ENCODE measurements at regions not wholly inside any gene's neighbourhood (a gene's known extent, or its start where the extent isn't known, plus 50 kb on each side); places are given as distances from the start of the nearest gene placed in this dataset.

DNA sequence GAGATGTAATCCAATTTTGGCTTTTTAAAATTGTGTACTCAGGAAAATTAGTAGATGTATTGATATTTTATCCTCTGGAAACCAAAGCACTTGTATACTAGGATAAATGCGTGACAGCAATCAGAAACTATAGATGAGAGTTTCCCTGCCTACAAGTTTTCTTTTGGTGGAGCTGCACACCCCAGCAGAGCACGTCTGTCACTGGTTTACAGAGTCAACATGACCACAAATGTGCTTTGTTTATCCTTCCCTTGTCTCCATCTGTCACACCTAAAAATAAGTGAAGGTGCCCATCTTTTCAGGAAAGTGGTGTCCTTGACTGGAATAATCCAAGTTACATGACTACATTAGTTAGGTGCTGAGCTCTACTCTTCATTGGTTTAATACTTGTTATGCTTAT, 210.4 kb upstream of the DSEL start:
- Mint-ChIP-seq H3K9me3 (peaks cover 2% of the 10 kb centered on the region), H3K4me3 (no peak overlapping the region), H3K27me3 (no peaks in the 10 kb centered on the region), H3K4me1 (ENCODE audit: low read depth) (no peaks in the 10 kb centered on the region), H3K27ac (no peak overlapping the region), H3K36me3 (ENCODE audit: low read depth) (no peaks in the 10 kb centered on the region)
- ATAC-seq (no peak), DNase-seq (no peak)
- POLR2A ChIA-PET: no interaction called here
- intact Hi-C loops (cut with micrococcal nuclease): no loop called here
- CTCF ChIA-PET: no interaction called here
- TF ChIP-seq, protein P1, sequence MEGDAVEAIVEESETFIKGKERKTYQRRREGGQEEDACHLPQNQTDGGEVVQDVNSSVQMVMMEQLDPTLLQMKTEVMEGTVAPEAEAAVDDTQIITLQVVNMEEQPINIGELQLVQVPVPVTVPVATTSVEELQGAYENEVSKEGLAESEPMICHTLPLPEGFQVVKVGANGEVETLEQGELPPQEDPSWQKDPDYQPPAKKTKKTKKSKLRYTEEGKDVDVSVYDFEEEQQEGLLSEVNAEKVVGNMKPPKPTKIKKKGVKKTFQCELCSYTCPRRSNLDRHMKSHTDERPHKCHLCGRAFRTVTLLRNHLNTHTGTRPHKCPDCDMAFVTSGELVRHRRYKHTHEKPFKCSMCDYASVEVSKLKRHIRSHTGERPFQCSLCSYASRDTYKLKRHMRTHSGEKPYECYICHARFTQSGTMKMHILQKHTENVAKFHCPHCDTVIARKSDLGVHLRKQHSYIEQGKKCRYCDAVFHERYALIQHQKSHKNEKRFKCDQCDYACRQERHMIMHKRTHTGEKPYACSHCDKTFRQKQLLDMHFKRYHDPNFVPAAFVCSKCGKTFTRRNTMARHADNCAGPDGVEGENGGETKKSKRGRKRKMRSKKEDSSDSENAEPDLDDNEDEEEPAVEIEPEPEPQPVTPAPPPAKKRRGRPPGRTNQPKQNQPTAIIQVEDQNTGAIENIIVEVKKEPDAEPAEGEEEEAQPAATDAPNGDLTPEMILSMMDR (IDR thresholded peaks at IDR 0.05): no peak

DNA sequence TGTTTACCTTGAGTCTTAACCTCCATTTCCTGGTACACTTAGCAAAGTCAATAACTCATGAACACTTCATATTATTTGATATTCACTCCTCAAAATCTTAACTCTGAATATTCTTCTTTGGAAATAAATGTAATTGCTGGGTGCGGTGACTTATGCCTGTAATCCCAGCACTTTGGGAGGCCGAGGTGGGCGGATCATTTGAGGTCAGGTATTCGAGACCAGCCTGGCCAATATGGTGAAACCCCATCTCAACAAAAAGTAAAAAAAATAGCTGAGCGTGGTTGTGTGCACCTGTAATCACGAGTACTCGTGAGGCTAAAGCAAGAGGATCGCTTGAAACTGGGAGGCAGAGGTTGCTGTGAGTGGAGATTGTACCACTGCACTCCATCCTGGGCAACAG, 201.3 kb upstream of the DSEL start:
- H3K27ac Mint-ChIP-seq: no peak overlapping the region
- H3K27me3 Mint-ChIP-seq: no peaks in the 10 kb centered on the region
- H3K9me3 Mint-ChIP-seq: no peaks in the 10 kb centered on the region
- TF ChIP-seq, protein P1 (IDR thresholded peaks at IDR 0.05): no peak
- ATAC-seq: no peak
- intact Hi-C loops (cut with micrococcal nuclease): no loop called here
- H3K36me3 Mint-ChIP-seq (ENCODE audit: low read depth): no peaks in the 10 kb centered on the region
- POLR2A ChIA-PET: no interaction called here
- no peaks in the 10 kb centered on the region for H3K4me1 Mint-ChIP-seq (ENCODE audit: low read depth)
- CTCF ChIA-PET: no interaction called here
- no peak for DNase-seq
- no peak overlapping the region for H3K4me3 Mint-ChIP-seq

DNA sequence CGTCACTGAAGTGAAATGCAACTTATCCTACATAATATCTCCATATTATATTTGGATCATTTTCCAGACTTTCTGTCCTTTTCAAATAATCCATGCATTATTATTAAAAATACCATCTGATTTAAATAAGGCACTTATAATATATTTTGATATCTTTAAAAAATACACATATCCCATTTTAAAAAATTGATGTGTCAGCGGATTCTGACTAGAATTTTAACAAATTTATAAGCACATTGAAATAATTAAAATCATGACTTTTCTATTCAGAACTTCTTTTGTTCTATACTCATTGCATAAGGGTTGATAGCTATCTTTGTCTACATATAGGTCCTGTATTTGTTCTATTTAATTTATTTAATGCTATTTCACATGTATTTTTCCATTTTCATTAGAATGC, 199.0 kb upstream of the DSEL start:
- DNase-seq (no peak), ATAC-seq (no peak)
- intact Hi-C loops (cut with micrococcal nuclease): no loop called here
- Mint-ChIP-seq H3K4me3 (no peak overlapping the region), H3K9me3 (no peaks in the 10 kb centered on the region), H3K4me1 (ENCODE audit: low read depth) (no peaks in the 10 kb centered on the region), H3K27me3 (no peaks in the 10 kb centered on the region), H3K36me3 (ENCODE audit: low read depth) (no peaks in the 10 kb centered on the region), H3K27ac (no peak overlapping the region)
- TF ChIP-seq, protein P1 (IDR thresholded peaks at IDR 0.05): no peak
- POLR2A ChIA-PET: no interaction called here
- CTCF ChIA-PET: no interaction called here

DNA sequence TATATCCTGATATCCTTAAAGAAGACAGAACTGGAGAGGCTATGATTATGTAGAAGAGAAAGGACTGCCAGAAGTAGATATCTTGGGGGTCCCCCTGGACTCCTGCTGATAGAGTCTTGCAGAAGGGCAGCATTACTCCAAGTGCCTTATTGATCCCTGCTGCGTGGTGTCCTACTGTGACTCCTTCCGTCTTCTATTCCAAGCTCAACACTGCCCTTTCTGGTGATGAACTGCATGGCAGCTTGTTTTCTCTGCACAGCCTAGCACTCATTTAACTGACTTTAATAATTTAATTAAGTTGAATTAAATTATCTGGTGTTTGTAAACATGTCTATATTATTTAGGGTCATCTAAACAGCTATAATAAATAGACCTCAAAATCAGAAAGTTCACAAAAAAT, 194.1 kb upstream of the DSEL start:
- no peaks in the 10 kb centered on the region for H3K4me1 Mint-ChIP-seq (ENCODE audit: low read depth)

DNA sequence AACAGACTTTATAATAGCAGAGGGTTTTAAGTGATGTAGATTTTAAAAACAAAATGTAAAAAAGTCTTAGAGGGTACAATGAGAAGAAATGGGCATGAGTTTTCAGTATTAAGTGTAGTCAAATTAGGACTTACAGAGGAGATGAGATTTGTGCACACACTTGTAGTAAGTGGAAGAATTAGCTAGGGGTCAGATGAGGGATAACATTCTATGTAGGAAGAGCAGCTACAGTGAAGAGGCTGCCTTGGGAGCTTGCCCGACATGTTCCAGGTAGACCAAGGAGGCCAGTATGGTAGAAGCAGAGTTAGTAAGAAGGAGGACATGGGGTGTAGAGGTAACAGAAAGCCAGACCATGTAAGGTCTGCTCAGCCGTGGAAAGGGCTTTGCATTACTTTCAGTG, 189.2 kb upstream of the DSEL start:
- H3K27ac Mint-ChIP-seq: no peak overlapping the region
- DNase-seq: no peak
- H3K4me3 Mint-ChIP-seq: no peak overlapping the region
- ChIA-PET POLR2A (no interaction called here), CTCF (no interaction called here)
- H3K27me3 Mint-ChIP-seq: no peaks in the 10 kb centered on the region
- TF ChIP-seq, protein P1 (IDR thresholded peaks at IDR 0.05): no peak
- intact Hi-C loops (cut with micrococcal nuclease): no loop called here
- H3K36me3 Mint-ChIP-seq (ENCODE audit: low read depth): no peaks in the 10 kb centered on the region
- H3K9me3 Mint-ChIP-seq: no peaks in the 10 kb centered on the region
- ATAC-seq: no peak
- no peaks in the 10 kb centered on the region for H3K4me1 Mint-ChIP-seq (ENCODE audit: low read depth)

More for the DNA sequence above, 194.1 kb upstream of the DSEL start:
- H3K4me3 Mint-ChIP-seq: no peak overlapping the region
- H3K27ac Mint-ChIP-seq: no peak overlapping the region
- POLR2A ChIA-PET: no interaction called here
- ATAC-seq (no peak), DNase-seq (peak; percentile 7)
- TF ChIP-seq, protein P1 (IDR thresholded peaks at IDR 0.05): no peak
- intact Hi-C loops (cut with micrococcal nuclease): no loop called here
- H3K27me3 Mint-ChIP-seq: no peaks in the 10 kb centered on the region
- no peaks in the 10 kb centered on the region for H3K9me3 Mint-ChIP-seq
- no peaks in the 10 kb centered on the region for H3K36me3 Mint-ChIP-seq (ENCODE audit: low read depth)
- CTCF ChIA-PET: interaction anchor here (1.2 kb wide), 1 partner anchor 18 kb away, joined by 4 read pairs; no protein-coding TSS in a partner anchor

All from activated CD8-positive, alpha-beta T cell treated with anti-CD3 and anti-CD28 coated beads for 36 hours (primary cell).